NCI-H2171 treated with DMSO at 0.1 percent for 48 hours (cell line): ENCODE measurements at regions not wholly inside any gene's neighbourhood (a gene's known extent, or its start where the extent isn't known, plus 50 kb on each side); places are given as distances from the start of the nearest gene placed in this dataset.
"Not testable (repeated sequence)": the region's sequence is repeated elsewhere in the genome, so short reads cannot be mapped to it uniquely, and the experiment has no call there.

Experiments used
- DNase-seq: peaks from one replicate; lab custom pipeline; 2025; lab: John Stamatoyannopoulos, UW

GRCh38 chr2:75325594-75325993, 126.3 kb upstream of the TACR1 start:
- no peak for DNase-seq

- no peak for DNase-seq
These were observed 125.6 kb upstream of the TACR1 start for GRCh38 chr2:75324861-75325284.

DNA sequence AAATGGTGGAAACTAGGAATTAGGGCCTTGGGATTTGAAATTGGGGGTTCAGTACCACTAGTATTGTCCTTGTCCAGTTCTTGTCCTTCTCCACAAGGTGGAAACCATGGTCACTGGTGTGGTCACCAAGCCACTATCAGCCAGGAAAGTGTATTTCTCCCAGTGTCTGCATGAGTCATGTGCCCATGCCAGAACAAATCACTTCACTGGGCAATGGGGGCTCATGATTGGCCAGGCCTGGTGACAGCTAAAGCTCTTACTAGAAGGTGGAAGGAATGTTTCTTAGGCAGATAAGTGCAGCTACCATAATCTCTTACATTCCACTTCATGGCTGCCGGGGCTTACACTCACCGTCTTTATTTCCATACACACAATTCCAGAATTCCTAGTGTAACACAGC, 124.8 kb upstream of the TACR1 start:
- no peak for DNase-seq

- DNase-seq = no peak
These were observed 122.2 kb upstream of the TACR1 start for GRCh38 chr2:75321599-75321922.

GRCh38 chr2:75320898-75321598, 121.7 kb upstream of the TACR1 start:
- DNase-seq = peak; percentile 17

GRCh38 chr2:75319951-75320350, 120.6 kb upstream of the TACR1 start:
- no peak for DNase-seq

DNA sequence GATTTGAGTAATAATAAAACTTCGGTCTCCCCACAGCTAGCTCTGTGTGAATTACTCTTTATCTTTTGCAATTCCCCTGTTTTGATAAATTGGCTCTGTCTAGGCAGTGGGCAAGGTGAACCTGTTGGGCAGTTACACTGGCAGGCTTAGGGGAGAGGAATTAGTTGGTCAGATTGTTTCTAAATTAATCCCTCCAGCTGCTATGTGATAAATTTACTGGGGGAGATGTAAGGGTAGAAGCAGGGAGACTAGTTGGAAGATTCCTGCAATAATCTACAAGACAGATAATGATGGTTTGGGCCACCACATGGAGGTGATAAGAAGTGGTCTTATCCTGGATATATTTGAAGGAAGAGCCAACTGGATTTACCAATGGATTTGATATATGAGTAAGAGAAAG, 118.5 kb upstream of the TACR1 start:
- DNase-seq = no peak

- DNase-seq = no peak
These were observed 118.0 kb upstream of the TACR1 start for GRCh38 chr2:75317316-75317715.

DNA sequence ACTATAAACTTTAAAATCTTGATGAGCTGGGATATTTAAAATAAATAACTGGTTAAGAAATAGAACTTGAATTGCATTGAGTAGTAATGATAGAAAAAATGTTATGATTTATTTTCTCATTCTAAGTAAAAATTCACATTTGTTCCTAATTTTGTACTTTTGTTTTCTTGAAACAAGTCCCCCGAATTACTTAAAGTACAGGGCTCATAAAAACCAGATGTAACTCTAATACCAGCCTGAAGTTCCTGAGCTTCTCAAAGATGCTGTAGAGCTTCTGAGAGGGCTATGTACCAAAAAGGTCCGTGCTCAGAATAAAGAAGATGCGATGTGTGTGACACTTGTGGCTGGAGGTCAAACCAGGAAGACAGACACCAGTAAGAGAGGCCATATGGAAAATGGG, 116.1 kb upstream of the TACR1 start:
- DNase-seq = no peak

- DNase-seq = no peak
These were observed 112.7 kb upstream of the TACR1 start for GRCh38 chr2:75311993-75312392.

DNA sequence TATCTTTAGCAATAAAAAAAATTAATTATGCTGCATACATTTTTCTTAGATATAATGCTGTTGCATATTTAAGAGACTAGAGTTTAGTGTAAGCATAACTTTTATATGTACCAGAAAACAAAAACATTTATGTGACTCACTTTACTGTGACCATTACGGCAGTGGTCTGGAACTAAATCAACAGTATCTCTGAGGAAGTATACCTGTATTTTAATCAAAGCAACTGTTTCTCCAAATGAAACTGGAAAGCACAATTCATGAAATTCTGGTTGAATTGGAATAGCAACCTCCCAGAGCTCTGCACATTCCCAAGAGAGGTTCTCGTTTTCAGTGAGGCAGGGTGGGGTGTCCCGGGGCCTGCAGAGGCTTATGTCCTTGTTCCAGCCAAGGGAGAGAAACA, 112.2 kb upstream of the TACR1 start:
- DNase-seq = no peak

DNA sequence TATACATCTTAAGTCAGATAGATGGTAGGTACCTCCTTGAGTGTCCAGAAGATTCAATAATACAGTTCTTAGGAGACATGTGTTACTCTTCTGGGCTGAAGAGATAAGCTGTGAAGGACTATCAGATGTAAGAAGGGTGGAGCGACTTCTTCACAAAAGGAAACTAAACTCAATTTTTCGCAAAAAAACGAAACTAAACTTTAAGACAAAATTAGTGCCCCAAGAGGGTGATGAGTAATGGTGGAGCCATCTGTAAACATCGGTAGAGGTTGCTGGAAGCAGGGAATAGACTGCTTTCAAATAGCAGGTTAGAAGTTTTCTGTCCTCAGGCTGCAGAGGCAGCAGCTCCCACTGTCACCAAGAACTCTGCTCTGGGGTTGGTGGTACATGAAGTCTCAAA, 111.6 kb upstream of the TACR1 start:
- no peak for DNase-seq

- no peak for DNase-seq
These were observed 110.5 kb upstream of the TACR1 start for GRCh38 chr2:75309596-75310463.

DNA sequence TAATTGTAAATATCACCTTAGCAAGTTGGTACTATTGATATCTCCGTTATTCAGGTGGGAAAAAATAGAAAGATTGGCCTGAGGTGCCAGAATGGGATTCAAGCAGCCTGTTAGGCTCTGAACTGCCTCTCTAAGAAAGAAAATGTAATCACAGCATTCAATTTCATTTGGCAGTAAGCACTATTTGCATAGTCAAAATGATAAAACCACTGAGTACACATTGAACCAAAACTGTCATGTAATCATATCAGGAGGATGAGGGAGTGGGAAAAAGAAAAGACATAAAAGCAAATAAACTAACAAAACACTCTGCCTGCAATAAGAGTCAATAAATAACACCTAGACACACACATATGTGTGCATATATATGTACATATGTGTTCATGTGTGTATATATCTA, 103.9 kb upstream of the TACR1 start:
- no peak for DNase-seq

DNA sequence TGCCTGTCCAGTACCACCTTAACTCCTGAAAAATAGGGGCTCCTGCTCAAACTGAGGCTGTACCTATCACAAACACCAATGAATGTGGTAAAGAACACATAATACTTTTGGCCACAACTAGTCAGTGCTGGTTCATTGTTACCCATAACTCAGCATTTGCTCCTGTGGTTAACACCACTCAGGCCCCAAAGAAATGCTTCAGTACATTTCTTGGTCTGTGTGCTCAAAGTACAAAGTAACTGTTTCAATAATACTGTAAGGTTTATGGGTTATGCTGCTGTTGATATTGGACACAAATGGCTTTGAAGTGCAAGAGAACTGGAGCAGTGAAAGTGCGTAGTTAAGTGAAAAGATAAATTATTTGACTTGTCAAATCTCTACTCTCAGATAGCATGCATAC, 95.0 kb upstream of the TACR1 start:
- DNase-seq = no peak

DNA sequence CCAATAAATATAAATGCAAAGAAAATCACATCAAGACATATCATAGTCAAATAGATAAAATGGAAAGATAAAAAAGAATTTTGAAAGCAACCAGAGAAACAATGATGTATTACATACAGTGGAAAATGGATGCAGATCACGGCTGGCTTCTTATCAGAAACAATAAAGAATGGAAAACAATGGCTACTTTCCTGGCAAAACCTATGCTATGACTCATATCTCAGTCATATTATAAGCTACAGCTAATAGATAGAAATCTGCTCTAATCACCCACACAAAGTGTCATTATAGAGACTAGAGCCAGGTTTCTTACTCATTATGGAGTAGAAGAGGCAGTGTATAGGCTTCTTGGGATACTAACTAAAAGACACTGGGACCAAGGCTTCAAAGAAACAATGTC, 93.5 kb upstream of the TACR1 start:
- DNase-seq = no peak

DNA sequence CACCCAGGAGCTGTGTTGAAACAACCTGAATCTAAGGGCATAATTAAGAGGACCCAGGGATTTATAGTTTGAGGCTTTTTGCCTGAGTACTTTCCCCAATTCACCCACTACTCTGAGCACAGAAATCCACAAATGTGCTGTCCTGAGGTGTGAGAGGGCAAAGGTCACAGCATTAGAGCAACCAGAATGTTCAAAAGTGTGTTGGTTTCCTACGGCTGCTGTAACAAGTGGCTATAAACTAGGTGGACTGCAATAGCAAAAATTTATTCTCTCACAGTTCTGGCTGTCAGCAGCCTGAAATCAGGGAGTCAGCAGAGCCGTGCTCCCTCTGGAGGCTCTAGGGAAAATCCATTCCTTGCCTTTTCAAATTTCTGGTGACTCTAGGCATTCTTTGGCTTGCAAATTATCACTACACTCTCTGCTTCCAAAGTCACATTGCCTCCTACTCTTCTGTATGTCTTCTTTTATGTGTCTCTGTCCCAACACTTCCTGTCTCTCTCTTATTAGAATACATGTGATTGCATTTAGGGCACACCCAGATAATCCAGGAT, 91.4 kb upstream of the TACR1 start:
- DNase-seq = no peak

- no peak for DNase-seq
These were observed 90.5 kb upstream of the TACR1 start for GRCh38 chr2:75289771-75290170.

DNA sequence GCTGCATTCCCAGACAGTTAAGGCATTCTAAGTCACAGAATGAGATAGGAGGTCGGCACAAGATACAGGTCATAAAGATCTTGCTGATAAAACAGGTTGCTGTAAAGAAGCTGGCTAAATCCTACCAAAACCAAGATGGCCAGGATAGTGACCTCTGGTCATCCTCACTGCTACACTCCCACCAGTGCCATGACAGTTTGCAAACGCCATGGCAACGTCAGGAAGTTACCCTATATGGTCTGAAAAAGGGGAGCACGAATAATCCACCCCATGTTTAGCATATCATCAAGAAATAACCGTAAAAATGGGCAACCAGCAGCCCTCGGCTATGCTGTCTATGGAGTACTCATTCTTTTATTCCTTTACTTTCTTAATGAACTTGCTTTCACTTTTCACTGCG, 89.9 kb upstream of the TACR1 start:
- DNase-seq = not testable (repeated sequence)

DNA sequence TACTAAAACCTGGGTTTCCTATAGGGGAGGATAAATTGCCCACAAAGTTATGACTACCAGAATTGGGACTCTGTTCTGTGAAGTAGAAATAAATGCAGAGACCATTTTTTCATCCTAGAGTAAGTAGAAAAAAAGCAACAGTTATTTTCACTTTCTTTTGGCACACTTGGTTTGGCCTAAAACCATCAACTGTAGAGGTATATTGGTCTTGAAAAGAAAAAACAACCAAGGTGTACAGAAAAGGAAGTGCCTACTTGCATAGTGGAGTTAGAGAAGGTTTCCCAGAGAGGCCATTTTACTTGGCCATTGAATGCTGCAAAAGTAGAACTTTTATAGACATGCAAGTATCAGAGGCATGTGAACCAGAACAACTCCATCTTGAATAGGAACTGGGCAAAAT, 89.4 kb upstream of the TACR1 start:
- DNase-seq = no peak

- DNase-seq = no peak
These were observed 88.5 kb upstream of the TACR1 start for GRCh38 chr2:75287624-75288316.

DNA sequence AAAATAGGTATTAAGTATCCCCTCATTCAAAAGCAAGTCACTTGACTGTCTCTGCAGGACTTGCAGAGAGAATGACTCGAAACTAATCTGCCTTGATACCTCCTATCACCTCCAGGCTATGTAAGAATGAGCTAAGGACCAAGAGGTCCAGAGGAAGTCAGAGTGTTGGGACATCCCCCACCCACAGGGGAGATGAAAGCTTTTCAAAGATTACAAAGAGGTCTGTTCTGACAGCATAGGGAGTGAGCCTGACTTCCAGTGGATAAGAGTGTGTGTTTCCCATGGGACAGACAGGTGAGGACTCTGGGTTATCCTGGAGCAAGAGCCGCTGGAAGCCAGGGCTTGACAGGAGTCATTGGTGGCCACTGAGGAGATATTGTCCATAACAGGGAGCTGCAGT, 85.0 kb upstream of the TACR1 start:
- no peak for DNase-seq
